GM18520 (cell line): ENCODE measurements at regions not wholly inside any gene's neighbourhood (a gene's known extent, or its start where the extent isn't known, plus 50 kb on each side); places are given as distances from the start of the nearest gene placed in this dataset.

Source experiments
- ATAC-seq: cut with Tn5 transposase; IDR thresholded peaks from one replicate; pipeline ENCODE4 v1.9.1; 2021; ENCODE audit not compliant: unreplicated experiment

- ATAC-seq = no peak
Observed at GRCh38 chr10:65675236-65675635, 1250.6 kb upstream of the LRRTM3 start.

- no peak for ATAC-seq
Observed at GRCh38 chr10:65684896-65685295, 1240.9 kb upstream of the LRRTM3 start.

DNA sequence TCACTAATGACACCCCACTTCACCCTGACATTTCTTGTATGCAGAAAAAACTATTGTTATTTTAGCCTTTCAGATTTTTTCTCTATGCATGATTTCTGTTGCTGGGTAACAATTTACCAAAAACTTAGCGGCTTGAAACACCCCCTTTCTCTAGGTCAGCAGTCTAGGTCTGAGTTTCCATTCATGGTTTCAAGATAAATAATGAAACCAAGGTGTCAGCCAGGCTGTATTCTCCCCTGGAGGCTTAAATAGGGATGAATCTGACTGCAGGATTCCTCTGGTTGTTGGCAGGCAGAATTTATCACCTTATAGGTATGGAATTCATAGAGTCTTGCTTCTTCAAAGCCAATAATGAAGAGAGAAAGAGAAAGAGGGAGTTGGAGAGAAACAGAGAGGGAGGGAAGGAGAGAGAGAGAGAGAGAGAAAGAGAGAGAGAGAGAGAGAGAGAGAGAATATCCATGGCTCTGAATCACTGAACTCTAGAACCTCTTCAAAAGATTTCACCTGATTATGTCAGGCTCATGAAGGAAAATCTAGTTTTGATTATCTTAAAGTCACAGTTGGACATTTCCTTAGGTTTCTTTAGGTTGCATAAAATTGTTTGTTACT, 1224.6 kb upstream of the LRRTM3 start:
- no peak for ATAC-seq

DNA sequence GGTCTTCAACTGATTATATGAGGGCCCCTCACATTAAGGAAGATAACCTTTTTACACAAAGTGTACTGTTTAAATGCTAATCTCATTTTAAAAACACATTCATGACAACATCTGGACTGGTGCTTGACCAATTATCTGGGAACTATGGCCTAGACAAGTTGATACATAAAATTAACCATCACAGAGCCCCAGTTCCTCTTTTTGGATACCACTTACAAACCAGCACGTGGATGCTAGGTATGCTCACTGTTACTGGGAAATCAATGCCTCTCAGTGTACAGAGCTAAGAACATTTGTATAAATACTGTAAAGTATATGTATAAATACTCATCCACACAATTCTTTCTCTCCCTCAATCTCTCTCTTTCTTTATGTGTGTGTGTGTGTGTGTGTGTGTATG, 1217.8 kb upstream of the LRRTM3 start:
- no peak for ATAC-seq

GRCh38 chr10:65710306-65710705, 1215.5 kb upstream of the LRRTM3 start:
- no peak for ATAC-seq

DNA sequence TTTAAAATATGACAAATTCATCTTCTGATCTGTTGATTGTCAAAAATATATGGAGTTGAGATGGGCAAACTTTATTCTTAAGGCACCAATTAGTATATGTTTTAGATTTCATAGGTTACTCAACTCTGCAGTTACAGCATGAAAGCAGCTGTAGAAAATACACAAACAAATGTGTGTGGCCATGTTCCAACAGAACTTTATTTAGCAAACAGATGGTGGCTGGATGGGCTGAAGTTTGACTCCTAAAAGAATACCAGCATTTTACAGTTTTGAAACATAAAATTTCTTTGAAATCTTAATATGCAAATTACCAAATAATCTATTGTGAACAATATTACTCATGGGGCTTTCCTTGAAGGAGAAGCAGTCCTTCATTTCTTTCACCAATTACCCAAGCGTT, 1206.0 kb upstream of the LRRTM3 start:
- ATAC-seq = no peak

GRCh38 chr10:65720901-65721300, 1204.9 kb upstream of the LRRTM3 start:
- no peak for ATAC-seq

DNA sequence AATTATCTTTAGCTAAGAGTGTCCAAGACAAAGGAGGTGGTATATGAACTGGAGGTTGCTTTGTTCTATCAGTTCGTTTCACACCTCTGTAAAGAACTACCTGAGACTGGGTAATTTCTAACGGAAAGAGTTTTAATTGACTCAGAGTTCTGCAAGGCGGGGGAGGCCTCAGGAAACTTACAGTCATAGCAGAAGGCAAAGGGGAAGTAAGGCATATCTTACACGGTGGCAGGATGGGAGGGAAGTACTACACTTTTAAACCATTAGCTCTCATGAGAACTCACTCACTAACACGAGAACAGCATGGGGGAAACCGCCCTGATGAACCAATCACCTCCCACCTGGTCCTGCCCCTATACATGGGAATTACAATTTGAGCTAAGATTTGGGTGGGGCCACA, 1202.3 kb upstream of the LRRTM3 start:
- no peak for ATAC-seq

DNA sequence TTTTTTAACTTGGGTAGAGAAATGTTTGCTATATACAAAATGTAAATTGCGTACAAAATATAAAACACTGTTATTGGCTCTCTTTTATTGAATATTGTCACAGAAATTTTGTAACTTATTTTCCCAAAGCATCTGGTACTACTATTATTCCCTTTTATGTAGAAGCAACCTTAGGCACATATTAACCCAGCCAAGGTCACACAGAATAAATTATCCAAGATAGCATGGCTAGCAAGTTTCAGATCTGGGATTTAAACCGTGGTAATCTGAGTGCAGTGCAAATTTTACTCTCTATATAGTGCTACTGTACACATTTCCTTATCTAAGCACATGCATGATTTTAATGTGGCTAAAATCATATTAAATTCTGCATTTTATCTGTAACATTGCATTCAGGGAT, 1190.5 kb upstream of the LRRTM3 start:
- ATAC-seq = no peak

- ATAC-seq = no peak
Observed at GRCh38 chr10:65742906-65743305, 1182.9 kb upstream of the LRRTM3 start.

DNA sequence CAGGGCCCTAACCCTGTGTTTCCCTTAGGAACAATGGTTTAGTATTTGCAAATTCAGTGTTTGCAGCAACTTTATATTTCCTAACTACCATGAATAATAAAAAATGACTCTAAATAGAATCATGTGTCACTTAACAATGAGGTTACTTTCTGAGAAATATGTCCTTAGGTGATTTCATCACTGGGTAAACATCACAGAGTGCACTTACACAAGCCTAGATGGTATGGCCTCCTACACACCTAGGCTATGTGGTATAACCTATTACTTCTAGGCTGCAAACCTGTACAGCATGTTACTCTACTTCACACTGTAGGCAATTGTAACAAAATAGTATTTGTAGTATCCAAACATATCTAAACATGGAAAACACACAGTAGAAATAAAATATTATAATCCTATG, 1174.6 kb upstream of the LRRTM3 start:
- no peak for ATAC-seq

- no peak for ATAC-seq
Observed at GRCh38 chr10:65751896-65752295, 1173.9 kb upstream of the LRRTM3 start.

GRCh38 chr10:65753532-65753931, 1172.3 kb upstream of the LRRTM3 start:
- ATAC-seq = no peak

DNA sequence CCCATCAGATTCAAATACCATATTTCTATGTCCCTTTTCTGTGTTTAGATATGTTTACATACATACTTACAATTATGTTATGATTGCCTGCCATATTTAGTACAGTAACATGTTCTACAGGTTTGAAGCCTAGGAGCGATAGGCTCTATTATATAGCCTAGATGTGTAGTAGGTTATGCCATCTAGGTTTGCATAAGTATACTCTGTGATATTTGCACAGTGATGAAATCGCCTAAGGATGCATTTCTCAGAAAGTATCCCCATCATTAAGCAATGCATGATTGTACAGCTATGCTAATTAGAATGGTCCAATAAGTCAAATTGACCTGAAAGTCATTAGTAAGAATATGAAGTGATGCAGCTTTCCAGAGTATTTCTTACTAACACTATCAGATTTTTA, 1171.7 kb upstream of the LRRTM3 start:
- ATAC-seq = no peak

GRCh38 chr10:65762311-65762710, 1163.5 kb upstream of the LRRTM3 start:
- ATAC-seq = no peak

DNA sequence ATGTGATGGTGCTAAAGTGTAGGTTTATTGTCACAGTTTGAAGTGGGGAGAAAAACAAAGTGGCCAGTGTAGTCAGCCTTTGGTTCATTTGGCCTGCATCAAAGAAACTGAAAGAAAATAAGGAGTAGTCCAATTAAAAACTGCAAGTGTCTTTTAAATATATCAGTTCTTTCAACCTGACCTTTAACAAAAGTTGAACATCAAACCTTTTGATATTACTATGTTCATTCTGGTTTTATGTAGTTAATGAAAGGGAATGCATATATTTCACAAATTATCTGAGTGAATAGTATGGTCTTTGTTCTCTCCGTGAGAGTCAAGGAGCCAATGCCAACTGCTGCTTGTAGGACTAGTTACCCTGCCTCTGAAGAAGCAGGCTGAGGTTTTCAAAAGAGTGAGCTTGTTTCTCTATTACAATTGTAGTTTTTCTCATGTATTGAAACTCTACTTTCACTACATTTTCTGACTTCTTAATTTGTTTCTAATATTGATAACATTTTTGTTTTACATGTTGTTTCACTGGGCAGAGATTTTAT, 1160.8 kb upstream of the LRRTM3 start:
- ATAC-seq = no peak

DNA sequence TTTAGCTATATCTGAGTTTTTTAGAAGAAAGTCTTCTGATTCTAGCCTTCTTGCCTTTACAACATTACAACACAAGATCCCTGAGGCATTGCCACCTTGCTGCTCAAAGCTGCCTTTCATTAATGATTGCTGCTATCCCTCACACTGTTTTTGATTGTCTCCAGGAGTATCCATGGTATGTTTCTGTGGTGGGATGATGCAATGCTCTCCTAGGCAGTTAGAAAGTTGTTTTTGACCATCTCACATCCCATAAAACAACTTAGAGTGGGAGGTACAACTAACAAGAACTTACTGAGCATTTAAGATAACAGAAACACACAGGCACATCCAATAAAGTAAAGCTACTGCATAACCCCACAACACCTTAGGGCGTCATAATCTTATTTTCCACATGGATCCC, 1156.0 kb upstream of the LRRTM3 start:
- no peak for ATAC-seq

GRCh38 chr10:65778753-65779152, 1147.1 kb upstream of the LRRTM3 start:
- ATAC-seq = no peak

DNA sequence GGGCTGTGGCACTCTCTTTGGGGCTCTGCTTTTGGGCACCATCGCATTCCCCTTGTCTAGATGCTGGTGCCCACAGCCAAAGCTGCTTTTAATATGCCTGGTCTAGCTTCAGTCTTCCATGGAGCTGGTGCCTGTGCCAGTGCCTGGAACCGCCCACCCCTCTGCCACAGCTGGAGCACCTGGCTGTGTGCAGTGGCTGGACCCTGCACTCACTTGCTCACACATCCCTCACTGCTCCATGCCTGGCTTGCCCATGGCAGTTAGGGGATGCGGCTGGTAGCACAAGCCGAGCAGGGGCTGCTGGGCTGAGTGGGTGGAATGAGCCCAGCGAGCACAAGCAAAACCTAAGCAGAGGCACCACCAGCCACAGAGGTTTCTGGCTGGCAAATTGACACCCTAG, 1145.9 kb upstream of the LRRTM3 start:
- no peak for ATAC-seq

DNA sequence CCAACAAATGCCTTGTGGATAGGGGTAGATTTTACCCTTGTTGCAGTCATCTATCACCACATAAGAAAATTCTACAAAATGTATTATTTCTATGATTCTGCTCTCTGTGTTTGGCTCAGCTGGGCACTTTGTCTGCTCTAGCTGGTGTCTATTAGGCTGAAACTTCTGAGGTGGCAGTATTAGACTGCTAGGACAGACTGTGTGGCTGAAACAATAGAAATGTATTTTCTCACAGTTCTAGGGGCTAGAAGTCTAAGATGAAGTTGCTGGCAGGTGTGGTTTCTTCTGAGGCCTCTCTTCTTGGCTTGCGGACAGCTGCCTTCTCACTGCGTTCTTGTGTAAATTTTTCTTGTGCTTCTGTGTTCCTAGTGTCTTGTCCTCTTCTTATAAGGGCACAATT, 1139.6 kb upstream of the LRRTM3 start:
- ATAC-seq = no peak

- no peak for ATAC-seq
Observed at GRCh38 chr10:65787571-65787970, 1138.3 kb upstream of the LRRTM3 start.

GRCh38 chr10:65788271-65788670, 1137.6 kb upstream of the LRRTM3 start:
- ATAC-seq = no peak

GRCh38 chr10:65791979-65792378, 1133.9 kb upstream of the LRRTM3 start:
- ATAC-seq = no peak
